ENCODE measurements at regions not wholly inside any gene's neighbourhood (a gene's known extent, or its start where the extent isn't known, plus 50 kb on each side); places are given as distances from the start of the nearest gene placed in this dataset.

DNA sequence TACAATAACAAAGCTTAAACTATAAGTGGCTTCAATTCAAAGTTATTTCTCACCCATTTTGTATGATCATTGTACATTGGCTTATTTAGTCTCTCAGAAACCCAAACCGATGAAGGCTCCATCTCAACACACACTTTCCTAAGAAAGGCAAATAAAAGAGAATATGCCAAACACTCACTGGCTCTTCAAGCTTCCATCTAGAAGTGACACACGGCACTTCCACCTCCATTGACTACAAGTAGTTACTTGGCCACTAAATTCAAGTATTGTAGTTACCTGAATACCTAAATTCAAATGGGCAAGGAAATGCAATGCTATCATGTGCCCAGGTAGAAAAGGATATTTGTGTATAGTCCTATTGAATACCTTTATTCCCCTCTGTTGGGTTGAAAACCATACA is 170.6 kb downstream of the OGFRL1 start:
- no peak overlapping the region for H3K4me3 ChIP-seq (replicated peaks in 1 of 2; ENCODE audit: low read depth in 2 of 2, low read length in 2 of 2)
- no peak for DNase-seq (ENCODE audit: low read depth in 2 of 2)
- TF ChIP-seq, protein P1, sequence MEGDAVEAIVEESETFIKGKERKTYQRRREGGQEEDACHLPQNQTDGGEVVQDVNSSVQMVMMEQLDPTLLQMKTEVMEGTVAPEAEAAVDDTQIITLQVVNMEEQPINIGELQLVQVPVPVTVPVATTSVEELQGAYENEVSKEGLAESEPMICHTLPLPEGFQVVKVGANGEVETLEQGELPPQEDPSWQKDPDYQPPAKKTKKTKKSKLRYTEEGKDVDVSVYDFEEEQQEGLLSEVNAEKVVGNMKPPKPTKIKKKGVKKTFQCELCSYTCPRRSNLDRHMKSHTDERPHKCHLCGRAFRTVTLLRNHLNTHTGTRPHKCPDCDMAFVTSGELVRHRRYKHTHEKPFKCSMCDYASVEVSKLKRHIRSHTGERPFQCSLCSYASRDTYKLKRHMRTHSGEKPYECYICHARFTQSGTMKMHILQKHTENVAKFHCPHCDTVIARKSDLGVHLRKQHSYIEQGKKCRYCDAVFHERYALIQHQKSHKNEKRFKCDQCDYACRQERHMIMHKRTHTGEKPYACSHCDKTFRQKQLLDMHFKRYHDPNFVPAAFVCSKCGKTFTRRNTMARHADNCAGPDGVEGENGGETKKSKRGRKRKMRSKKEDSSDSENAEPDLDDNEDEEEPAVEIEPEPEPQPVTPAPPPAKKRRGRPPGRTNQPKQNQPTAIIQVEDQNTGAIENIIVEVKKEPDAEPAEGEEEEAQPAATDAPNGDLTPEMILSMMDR (IDR thresholded peaks at IDR 0.05; ENCODE audit: low read depth, low read length) = no peak

DNA sequence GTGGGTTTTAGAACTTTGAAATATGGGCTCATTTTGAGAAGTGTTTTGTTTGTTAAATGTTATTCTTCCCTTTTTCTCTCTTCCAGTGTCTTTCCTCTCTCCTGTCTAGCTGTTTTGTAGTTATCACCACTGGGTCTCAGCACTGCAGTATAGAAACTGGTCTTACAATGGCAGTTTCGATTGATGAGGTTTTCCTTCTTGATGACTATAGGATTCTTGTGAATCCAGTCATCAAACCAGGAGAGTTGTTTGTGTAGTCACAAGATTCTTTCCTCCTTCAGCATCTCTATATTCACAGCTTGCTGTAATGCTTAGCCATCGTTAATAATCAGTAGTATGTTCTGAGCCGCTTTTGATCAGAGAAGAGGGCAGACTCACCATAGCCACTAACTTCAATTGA is 172.3 kb downstream of the OGFRL1 start:
- TF ChIP-seq, protein P1 (IDR thresholded peaks at IDR 0.05; ENCODE audit: low read depth, low read length) = no peak
- H3K4me3 ChIP-seq (replicated peaks in 1 of 2; ENCODE audit: low read depth in 2 of 2, low read length in 2 of 2) = no peak overlapping the region
- DNase-seq (ENCODE audit: low read depth in 2 of 2) = no peak

DNA sequence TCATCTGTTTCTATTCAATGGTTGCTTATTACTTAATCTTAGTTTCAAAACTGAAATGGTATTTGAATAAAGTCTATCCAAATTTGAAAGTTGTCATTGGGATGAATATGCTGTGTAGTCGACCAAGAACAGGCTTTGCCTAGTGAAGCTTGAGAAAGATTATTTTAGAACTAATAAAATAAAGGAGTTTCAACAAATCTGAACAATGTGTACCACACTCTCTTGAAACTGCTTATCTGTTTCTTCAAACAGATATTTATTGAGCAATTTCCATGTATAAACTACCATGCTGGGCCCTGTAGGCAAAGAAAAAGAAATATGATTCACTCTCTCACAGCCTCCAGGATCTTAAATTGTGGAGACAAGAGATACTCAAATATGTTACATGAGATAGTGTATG is 174.4 kb downstream of the OGFRL1 start:
- peak in 1 of 2 donors; percentile 62 for DNase-seq (ENCODE audit: low read depth in 2 of 2)
- H3K4me3 ChIP-seq (replicated peaks in 1 of 2; ENCODE audit: low read depth in 2 of 2, low read length in 2 of 2) = no peak overlapping the region
- TF ChIP-seq, protein P1 (IDR thresholded peaks at IDR 0.05; ENCODE audit: low read depth, low read length) = no peak

DNA sequence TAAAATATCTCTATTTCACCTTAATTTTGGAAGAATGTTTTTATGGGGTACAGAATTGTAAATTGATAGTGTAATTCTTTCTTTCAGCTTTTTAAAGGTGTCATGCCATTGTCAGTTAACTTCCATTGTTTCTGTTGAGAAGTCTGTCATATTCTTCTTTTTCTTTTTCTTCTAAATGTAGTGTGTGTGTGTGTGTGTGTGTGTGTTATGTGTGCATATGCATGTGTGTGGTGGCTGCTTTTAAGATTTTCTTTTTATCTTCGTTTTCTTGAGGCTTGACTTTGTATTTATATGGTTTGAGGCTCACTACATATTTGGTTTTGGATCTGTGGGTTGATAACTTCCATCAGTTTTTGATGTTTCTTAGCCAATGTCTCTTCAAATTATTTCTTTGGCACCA is 176.5 kb downstream of the OGFRL1 start:
- TF ChIP-seq, protein P1 (IDR thresholded peaks at IDR 0.05; ENCODE audit: low read depth, low read length) = no peak
- DNase-seq (ENCODE audit: low read depth in 2 of 2) = no peak
- no peak overlapping the region for H3K4me3 ChIP-seq (replicated peaks in 1 of 2; ENCODE audit: low read depth in 2 of 2, low read length in 2 of 2)

DNA sequence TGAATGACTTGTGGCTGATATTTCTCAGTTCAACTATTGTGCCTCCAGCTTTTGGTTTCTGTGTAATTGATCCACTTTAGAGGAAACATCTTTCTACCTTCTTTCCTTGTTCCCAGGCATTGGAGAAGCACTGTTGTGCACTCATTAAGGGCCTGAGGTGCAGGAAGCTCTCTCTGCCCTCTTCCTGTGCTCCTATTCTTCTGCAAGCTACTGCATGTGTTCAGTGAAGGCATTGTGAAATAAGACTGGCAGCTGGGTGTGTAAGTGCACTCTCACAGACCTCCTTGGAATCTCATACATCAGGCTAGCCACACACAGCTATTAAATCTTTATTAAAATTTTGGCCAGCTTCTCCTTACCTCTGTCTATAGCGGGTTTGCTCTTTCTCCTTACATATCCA is 177.8 kb downstream of the OGFRL1 start:
- DNase-seq (ENCODE audit: low read depth in 2 of 2) = no peak
- TF ChIP-seq, protein P1 (IDR thresholded peaks at IDR 0.05; ENCODE audit: low read depth, low read length) = no peak
- no peak overlapping the region for H3K4me3 ChIP-seq (replicated peaks in 1 of 2; ENCODE audit: low read depth in 2 of 2, low read length in 2 of 2)

DNA sequence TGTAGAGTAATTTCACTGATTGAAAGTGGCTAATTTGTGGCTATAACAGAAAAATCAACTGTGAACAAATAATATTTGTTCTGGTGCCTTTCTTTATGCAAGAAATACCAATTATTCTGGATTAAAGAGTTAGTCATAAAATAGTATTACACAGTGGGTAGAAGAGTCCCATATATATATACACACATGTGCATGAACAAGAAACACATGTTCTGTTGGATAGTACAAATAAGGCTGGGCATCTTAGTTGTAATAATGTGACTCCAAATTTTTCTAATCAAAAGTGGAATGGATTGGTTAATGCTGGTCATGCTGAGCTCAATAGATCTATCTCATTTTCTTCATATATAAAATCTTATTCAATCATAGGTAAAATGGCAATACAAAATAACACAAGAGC is 179.4 kb downstream of the OGFRL1 start:
- H3K4me3 ChIP-seq (replicated peaks in 1 of 2; ENCODE audit: low read depth in 2 of 2, low read length in 2 of 2) = no peak overlapping the region
- no peak for DNase-seq (ENCODE audit: low read depth in 2 of 2)
- TF ChIP-seq, protein P1 (IDR thresholded peaks at IDR 0.05; ENCODE audit: low read depth, low read length) = no peak
